Pancreas (tissue), 10 donors: ENCODE measurements at regions not wholly inside any gene's neighbourhood (a gene's known extent, or its start where the extent isn't known, plus 50 kb on each side); places are given as distances from the start of the nearest gene placed in this dataset.

Experiments used
- ATAC-seq, 4 donors: fragments of 200-7000 bp; cut with Tn5 transposase; one replicate each; pipeline versions ENCODE4 v1.8.0 to v1.9.1; 2020; ENCODE audit warnings: mild to moderate bottlenecking in 4 of 4, moderate library complexity in 4 of 4
- DNase-seq, 6 donors: peaks; one replicate each; pipeline ENCODE4 v3.0.0-alpha.2; 2020
- FAIRE-seq: peaks from 2 replicates; lab custom pipeline; 2012; peaks lifted over from hg19 to GRCh38; lab: Jason Lieb, UNC
- H3K27ac ChIP-seq, 4 donors: fragments of 200-600 bp; sonication (generic); 1 replicate in 3 of 4; 2 replicates in 1 of 4; pipeline versions ENCODE4 v1.5.0 to v1.8.0; 2020
- H3K27me3 ChIP-seq, 4 donors: fragments of 200-600 bp; one replicate each; pipeline ENCODE4 v1.8.0; 2021
- H3K36me3 ChIP-seq, 3 donors: fragments of 200-600 bp; sonication (generic) in 1 of 3; one replicate each; pipeline versions ENCODE4 v1.5.0 to v1.8.0; 2020 to 2021
- H3K4me1 ChIP-seq, 3 donors: fragments of 200-600 bp; one replicate each; pipeline ENCODE4 v1.8.0; 2021
- H3K4me3 ChIP-seq, 4 donors: fragments of 200-600 bp; sonication (generic) in 2 of 4; one replicate each; pipeline versions ENCODE4 v1.5.0 to v1.8.0; 2020 to 2021
- H3K9me3 ChIP-seq, 4 donors: fragments of 200-600 bp; one replicate each; pipeline ENCODE4 v1.8.0; 2021
- WGBS, 2 donors: extraction: QIAGEN DNeasy Blood & Tissue Kit; methylation state at CpG; one replicate each; pipeline ENCODE4 v1.1.7; 2013; 5-methylcytosine and 5-hydroxymethylcytosine counted together
- intact Hi-C, 3 donors: fragments of 100-400 bp; cut with DNase I; formaldehyde crosslinking; loops; one replicate each; pipeline versions ENCODE4 v1.11.1 to v1.14.2; 2022
- TF ChIP-seq, protein P1 (sequence below), 4 donors: fragments of 200-600 bp; sonication (generic) in 3 of 4; IDR thresholded peaks; one replicate each; pipeline versions ENCODE4 v1.5.0 to v1.8.0; 2021; ENCODE audit warnings: antibody characterized with exemption in 4 of 4
- donor health status: healthy with polysubstance abuse.
- donor health status: DM: no; HTN: no; CAD: no; lungs with moderate emphysema.
- donor health status: DM: no; HTN: no; CAD: no.
- donor health status: control.
- donor health status: control.
- donor health status: Bipolar disorder and iron deficiency.
- donor health status: DM: yes; HTN: yes; CAD: no.
- donor health status: DM: no; HTN: no; CAD: no.
- donor health status: DM: no; HTN: no; CAD: no.
- donor health status: DM: yes; HTN: yes; CAD: no.

GRCh38 chr3:147572970-147573340 lies 163.8 kb downstream of the ZIC1 start:
- Histone ChIP-seq H3K4me3 (no peak overlapping the region), H3K36me3 (no peaks in the 10 kb centered on the region), H3K27me3 (no peaks in the 10 kb centered on the region), H3K27ac (no peak overlapping the region), H3K9me3 (no peaks in the 10 kb centered on the region), H3K4me1 (no peaks in the 10 kb centered on the region)
- intact Hi-C loops, result no loop called here
- DNase-seq (no peak), ATAC-seq (no peak), FAIRE-seq (no peak)
- TF ChIP-seq, protein P1, sequence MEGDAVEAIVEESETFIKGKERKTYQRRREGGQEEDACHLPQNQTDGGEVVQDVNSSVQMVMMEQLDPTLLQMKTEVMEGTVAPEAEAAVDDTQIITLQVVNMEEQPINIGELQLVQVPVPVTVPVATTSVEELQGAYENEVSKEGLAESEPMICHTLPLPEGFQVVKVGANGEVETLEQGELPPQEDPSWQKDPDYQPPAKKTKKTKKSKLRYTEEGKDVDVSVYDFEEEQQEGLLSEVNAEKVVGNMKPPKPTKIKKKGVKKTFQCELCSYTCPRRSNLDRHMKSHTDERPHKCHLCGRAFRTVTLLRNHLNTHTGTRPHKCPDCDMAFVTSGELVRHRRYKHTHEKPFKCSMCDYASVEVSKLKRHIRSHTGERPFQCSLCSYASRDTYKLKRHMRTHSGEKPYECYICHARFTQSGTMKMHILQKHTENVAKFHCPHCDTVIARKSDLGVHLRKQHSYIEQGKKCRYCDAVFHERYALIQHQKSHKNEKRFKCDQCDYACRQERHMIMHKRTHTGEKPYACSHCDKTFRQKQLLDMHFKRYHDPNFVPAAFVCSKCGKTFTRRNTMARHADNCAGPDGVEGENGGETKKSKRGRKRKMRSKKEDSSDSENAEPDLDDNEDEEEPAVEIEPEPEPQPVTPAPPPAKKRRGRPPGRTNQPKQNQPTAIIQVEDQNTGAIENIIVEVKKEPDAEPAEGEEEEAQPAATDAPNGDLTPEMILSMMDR (IDR thresholded peaks at IDR 0.05), result no peak

DNA sequence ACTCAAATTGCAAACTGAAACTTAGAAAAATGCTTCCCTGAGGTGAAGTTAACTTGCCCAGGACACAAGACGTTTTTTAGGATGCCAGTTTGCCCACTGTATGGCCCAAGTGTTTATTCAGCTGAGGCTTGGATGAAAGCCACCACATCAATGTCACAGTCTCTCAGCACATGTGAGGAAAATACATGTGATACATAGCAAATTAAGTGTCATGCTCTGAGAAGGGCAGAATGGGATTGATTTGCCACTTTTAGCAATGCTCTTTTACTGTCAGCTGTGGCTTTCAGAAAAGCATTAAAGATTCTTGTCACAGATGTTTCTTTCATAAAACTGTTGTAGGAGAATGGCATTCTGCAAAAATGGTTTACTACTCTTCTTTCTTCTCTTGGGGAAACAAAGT lies 165.5 kb downstream of the ZIC1 start:
- Histone ChIP-seq H3K4me3 (no peak overlapping the region), H3K36me3 (no peaks in the 10 kb centered on the region), H3K4me1 (no peaks in the 10 kb centered on the region), H3K27me3 (no peaks in the 10 kb centered on the region), H3K9me3 (no peaks in the 10 kb centered on the region), H3K27ac (no peak overlapping the region)
- FAIRE-seq (no peak), ATAC-seq (no peak), DNase-seq (no peak)
- intact Hi-C loops, result no loop called here
- TF ChIP-seq, protein P1 (IDR thresholded peaks at IDR 0.05), result no peak
- 6 to 7% methylated on average over 1 of the region's 1 CpG for WGBS, 2 donors

DNA sequence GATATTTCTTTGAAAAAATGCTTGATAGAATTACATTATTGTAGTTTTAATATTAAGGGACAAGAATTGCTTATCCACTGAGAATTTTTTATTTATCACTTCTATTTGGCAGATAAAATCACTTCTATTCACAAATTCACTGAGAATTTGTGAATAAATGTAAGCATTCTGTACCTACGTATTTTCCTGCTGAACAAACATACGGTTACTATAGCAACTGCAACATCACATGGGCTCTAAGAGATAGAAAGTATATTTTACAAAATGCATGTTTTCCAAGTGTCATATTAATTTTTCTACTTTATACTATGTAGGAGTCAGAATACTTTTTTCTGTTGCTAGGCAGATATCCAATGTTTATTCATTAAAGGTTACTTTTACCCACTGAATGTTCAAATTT lies 166.2 kb downstream of the ZIC1 start:
- TF ChIP-seq, protein P1 (IDR thresholded peaks at IDR 0.05), result no peak
- WGBS, 2 donors, result 39 to 49% methylated on average over 2 of the region's 2 CpGs
- Histone ChIP-seq H3K4me3 (no peak overlapping the region), H3K4me1 (no peaks in the 10 kb centered on the region), H3K27ac (no peak overlapping the region), H3K36me3 (no peaks in the 10 kb centered on the region), H3K27me3 (no peaks in the 10 kb centered on the region), H3K9me3 (no peaks in the 10 kb centered on the region)
- FAIRE-seq, result no peak
- no peak for DNase-seq
- intact Hi-C loops, result no loop called here
- ATAC-seq, result no peak

DNA sequence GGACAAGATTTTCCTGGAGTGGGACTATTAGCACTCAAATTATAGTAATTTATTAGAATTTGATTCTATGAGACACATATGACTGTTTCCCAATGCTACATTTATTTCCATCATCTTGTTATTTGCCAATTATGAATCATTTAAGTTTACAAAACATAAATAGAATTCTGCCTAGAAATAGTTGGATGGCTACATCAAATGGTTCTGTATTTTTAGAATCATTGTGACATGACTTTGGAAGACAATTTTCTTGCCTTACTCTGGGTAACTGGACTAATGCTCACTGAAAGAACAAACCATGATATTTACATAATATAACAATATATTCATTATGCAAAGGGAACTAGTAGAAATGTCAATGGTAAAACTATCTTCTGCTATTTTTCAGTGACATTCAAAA lies 173.5 kb downstream of the ZIC1 start:
- no peak for FAIRE-seq

GRCh38 chr3:147589016-147589415 lies 179.9 kb downstream of the ZIC1 start:
- Histone ChIP-seq H3K27me3 (no peaks in the 10 kb centered on the region), H3K9me3 (no peaks in the 10 kb centered on the region), H3K36me3 (no peaks in the 10 kb centered on the region), H3K4me1 (no peaks in the 10 kb centered on the region), H3K4me3 (no peak overlapping the region), H3K27ac (no peak overlapping the region)
- 77 to 80% methylated on average over 2 of the region's 2 CpGs for WGBS, 2 donors
- intact Hi-C loops, result no loop called here
- DNase-seq (no peak), FAIRE-seq (no peak), ATAC-seq (no peak)
- TF ChIP-seq, protein P1 (IDR thresholded peaks at IDR 0.05), result no peak

More for the DNA sequence above, 173.5 kb downstream of the ZIC1 start:
- TF ChIP-seq, protein P1 (IDR thresholded peaks at IDR 0.05), result no peak
- Histone ChIP-seq H3K27me3 (no peaks in the 10 kb centered on the region), H3K4me1 (no peaks in the 10 kb centered on the region), H3K36me3 (no peaks in the 10 kb centered on the region), H3K9me3 (no peaks in the 10 kb centered on the region), H3K27ac (no peak overlapping the region), H3K4me3 (no peak overlapping the region)
- intact Hi-C loops, result no loop called here
- ATAC-seq (no peak), DNase-seq (no peak)
